ENCODE measurements at regions not wholly inside any gene's neighbourhood (a gene's known extent, or its start where the extent isn't known, plus 50 kb on each side); places are given as distances from the start of the nearest gene placed in this dataset.

GRCh38 chr3:35484929-35485530 lies 154.3 kb upstream of the ARPP21 start:
- DNase-seq (ENCODE audit: low read depth in 2 of 2): no peak

- no peak for DNase-seq (ENCODE audit: low read depth in 2 of 2)
Measured at GRCh38 chr3:35486295-35486694, 153.0 kb upstream of the ARPP21 start.

GRCh38 chr3:35487376-35487775 lies 151.9 kb upstream of the ARPP21 start:
- DNase-seq (ENCODE audit: low read depth in 2 of 2): no peak

- no peak for DNase-seq (ENCODE audit: low read depth in 2 of 2)
Measured at GRCh38 chr3:35488526-35488925, 150.8 kb upstream of the ARPP21 start.

DNA sequence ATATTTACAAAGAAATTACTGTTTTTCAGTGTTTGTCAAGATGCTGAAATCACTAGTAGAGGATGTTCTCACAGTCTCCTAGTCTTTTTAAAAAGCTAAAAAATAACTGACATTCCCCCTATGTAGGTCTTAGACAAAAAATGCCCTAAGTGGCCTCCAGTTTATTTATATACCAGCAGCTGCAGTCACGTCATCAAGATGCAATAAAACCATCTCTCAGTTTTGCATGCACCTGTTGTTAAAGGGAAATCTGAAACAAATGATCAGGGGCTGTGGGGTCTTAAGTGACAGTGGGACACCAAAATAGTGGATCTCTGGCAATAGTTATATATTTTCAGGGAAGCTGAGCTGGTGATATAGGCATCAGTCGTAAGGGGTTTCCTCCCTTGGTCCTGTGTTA lies 146.5 kb upstream of the ARPP21 start:
- DNase-seq (ENCODE audit: low read depth in 2 of 2): no peak

GRCh38 chr3:35498506-35499210 lies 140.7 kb upstream of the ARPP21 start:
- DNase-seq (ENCODE audit: low read depth in 2 of 2): no peak

DNA sequence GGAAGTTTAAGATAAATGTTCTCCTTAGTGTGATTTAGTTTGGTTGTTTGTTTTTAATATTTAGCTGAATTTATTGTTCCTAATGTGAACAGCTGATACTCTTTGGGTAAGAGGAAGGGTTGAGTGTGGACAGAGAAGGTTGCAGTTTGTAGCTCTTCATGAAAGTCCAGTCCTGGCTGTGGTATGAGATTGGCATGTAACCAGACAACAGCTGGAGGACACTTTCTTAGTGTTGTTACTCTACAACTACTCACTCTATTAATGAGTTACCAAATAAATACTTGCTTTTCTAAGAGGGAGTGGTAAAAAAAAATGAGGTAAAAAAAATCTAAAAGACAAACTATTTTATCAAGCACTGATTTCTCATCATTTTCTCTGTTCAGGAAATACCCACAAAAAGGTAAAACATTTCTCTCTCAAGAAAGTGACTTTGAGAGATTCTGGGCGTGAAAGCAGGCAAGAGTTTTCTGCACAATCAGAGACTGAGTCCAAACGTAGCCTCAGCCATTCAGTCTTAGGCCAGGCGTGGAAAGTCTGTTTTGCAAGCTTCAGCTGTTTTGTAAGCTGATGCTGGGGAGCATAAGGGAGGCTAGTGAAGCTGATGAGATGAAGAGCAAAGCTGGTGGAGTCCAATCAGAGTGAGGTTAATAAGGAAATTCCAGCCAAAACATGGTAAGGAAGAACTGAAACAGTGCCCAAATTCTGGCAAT lies 138.5 kb upstream of the ARPP21 start:
- no peak for DNase-seq (ENCODE audit: low read depth in 2 of 2)

GRCh38 chr3:35502699-35503098 lies 136.6 kb upstream of the ARPP21 start:
- DNase-seq (ENCODE audit: low read depth in 2 of 2): no peak

GRCh38 chr3:35505181-35505580 lies 134.1 kb upstream of the ARPP21 start:
- no peak for DNase-seq (ENCODE audit: low read depth in 2 of 2)

DNA sequence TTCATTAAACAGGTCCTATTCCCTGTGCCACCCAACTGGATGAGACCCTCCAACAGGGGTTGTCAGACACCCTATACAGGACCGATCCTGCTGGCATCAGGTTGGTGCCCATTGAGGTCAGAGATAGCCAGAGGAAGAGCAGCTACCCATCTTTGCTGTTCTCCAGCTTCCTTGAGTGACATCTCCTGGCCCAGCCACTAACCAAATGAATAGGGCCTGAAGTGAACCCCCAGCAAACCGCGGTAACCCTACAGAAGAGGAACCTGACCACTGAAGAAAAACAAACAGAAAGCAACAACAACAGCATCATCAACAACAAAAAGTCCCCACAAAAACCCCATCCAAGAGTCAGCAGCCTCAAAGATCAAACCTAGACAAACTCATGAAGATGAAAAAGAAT lies 133.6 kb upstream of the ARPP21 start:
- no peak for DNase-seq (ENCODE audit: low read depth in 2 of 2)

- DNase-seq (ENCODE audit: low read depth in 2 of 2): no peak
Measured at GRCh38 chr3:35519936-35520335, 119.4 kb upstream of the ARPP21 start.

- no peak for DNase-seq (ENCODE audit: low read depth in 2 of 2)
Measured at GRCh38 chr3:35521196-35521595, 118.1 kb upstream of the ARPP21 start.

- DNase-seq (ENCODE audit: low read depth in 2 of 2): no peak
Measured at GRCh38 chr3:35522450-35522849, 116.9 kb upstream of the ARPP21 start.

DNA sequence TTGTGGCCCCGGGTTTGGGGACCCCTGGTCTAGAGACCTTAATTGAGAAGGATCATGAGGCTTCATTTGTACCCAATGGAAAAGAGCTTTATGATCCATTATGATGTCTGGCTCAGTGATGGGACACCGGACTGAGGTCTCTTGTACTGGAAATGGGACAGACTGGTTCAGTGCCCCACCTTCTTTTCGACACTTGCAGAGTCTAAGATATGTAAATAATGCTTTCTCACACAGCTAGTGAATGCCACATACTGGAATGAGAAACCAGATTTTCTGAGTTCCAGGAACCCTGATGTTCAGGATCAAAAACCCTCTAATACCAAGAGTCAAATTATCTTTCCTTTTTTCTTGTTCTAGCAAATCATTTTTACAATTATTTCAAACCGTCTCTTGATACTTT lies 116.3 kb upstream of the ARPP21 start:
- DNase-seq (ENCODE audit: low read depth in 2 of 2): no peak

- no peak for DNase-seq (ENCODE audit: low read depth in 2 of 2)
Measured at GRCh38 chr3:35523838-35524237, 115.5 kb upstream of the ARPP21 start.

DNA sequence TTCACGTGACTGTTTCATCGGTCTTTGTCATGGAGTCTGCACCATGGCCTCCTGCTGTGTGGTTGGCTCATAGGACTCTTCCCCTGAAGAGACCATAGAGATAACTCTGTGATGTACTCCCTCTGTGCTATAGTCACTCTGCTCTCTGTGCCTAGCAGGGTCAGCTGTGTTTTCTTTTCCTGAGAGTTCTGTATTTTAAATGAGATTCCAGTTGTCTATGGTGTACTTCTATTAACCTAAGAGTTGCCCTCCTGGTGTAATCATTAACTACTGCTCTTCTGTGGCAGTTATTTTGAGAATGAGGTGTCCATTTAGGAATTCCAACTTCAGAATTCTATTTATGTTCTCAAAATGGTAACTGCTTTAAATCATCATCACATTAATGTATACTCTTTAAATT lies 114.5 kb upstream of the ARPP21 start:
- DNase-seq (ENCODE audit: low read depth in 2 of 2): no peak

- DNase-seq (ENCODE audit: low read depth in 2 of 2): no peak
Measured at GRCh38 chr3:35528728-35529127, 110.6 kb upstream of the ARPP21 start.

DNA sequence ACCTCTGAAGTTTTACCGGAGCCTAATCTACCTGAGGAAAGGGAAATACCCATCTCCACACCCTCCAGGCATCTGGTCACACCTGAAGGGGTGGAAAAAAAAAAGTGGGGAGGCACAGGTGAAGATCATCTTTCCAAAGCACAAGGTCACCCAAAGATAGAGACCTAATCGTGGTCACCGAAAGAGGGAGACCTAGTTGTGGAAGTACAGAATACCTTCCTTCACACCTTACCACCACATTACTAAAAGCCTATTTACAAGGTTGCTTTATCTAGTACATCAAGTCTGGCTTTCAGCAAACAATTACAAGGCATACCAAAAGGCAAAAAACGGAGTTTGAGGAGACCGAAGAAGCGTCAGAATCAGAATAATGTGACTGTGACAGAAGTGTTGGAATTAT lies 110.0 kb upstream of the ARPP21 start:
- DNase-seq (ENCODE audit: low read depth in 2 of 2): no peak

DNA sequence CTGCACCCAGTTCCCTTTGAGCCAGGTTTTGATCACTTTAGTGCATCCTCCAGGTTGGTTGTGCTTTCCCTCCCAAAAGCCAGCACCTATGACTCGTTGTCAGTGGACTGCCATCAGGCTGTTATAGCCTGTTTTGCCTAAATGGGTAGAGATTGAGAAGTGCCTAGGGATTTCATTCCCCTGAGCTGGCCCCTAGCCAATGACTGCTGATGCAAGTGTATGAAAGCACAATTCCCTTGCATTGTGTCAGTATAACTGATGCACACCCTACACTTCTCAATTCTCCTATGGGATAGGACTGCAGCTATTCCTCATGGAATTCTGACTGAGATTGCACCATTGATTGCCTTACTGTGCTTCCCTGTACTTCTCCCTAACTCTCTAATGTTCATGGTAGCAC lies 102.1 kb upstream of the ARPP21 start:
- no peak for DNase-seq (ENCODE audit: low read depth in 2 of 2)

DNA sequence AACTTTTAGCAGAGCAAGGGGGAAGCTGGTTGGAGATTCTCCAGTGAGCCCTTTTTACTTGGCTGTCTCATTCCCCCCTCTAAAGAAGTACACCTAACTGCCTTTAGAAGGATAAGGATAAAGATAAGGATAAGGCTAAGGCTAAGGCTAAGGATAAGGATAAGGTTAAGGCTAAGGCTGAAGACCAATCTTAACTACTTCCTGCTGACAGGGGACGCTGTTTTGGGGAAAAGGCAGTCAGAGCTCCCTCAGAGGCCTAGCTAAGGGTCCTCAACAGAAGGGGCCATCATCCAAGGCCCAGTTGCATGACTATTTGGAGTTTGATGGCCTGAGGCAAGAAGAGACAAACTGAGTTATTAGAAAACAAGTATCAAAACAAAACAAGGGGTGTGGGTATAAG lies 94.3 kb upstream of the ARPP21 start:
- no peak for DNase-seq (ENCODE audit: low read depth in 2 of 2)

DNA sequence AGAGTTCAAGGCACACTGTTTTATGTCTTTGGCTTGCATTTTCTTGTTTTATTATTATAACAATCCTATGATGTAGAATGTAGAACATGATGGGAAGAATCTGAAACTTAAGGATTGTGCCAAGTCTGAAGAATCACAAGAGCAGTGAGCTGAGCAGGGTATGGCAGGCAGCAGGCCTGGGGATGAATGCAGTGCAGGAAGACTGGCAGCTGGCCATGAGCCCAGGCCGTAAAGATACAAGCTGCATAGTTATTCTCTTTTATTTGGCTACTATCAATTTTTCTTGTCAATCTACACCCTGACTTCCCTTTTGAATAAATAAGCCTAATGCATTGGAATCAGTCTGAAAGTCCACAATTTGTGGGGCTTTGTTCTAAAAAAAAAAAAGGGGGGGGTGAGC lies 89.6 kb upstream of the ARPP21 start:
- DNase-seq (ENCODE audit: low read depth in 2 of 2): no peak

DNA sequence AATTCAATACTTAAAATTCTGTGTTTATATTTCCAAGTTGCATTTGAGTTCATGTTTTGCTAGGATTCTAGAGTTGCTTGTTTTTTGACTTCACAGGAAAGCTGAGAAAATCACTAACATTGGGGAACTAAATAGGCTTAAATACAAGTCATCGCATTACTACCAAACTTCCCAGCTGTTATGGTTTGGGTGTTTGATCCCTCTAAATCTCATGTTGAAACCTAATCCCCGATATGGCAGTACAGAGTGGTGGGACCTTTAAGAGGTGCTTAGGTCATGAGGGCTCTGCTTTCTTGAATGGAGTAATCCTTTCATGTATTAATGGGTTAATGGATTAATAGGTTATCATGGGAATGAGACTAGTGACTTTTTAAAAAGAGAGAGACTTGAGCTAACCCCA lies 77.2 kb upstream of the ARPP21 start:
- no peak for DNase-seq (ENCODE audit: low read depth in 2 of 2)

DNA sequence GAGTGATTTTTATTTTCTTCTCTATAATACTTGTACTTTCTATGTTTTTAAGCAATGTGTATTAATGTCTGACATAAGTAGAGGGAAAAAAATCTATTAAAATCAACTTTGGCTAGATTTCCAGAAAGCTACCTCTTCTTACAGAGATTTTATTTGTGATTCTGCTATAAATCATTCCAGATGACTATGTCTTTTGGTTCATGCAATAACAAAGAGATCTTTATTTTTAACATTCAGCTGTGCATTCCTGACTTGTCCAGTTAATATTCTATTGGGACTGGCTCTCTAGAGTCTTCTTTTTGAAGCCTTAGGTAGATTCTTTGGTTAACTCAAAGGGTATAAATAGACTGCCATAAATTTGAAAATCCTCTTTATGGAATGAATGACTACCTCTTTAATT lies 74.3 kb upstream of the ARPP21 start:
- DNase-seq (ENCODE audit: low read depth in 2 of 2): no peak
